WTC11 (cell line): ENCODE measurements at regions not wholly inside any gene's neighbourhood (a gene's known extent, or its start where the extent isn't known, plus 50 kb on each side); places are given as distances from the start of the nearest gene placed in this dataset.

ENCODE experiments used
- ATAC-seq: fragments of 200-7000 bp; cut with Tn5 transposase; 2 replicates; pipeline ENCODE4 v1.10.0; 2021; ENCODE audit warnings: mild to moderate bottlenecking, moderate library complexity
- CTCF ChIA-PET: fragments of 300-600 bp; sonication (Branson Sonifier 250); formaldehyde crosslinking; loops from one replicate; lab custom pipeline; 2021; ENCODE audit warnings: antibody characterized with exemption; lab: Charles Lee
- POLR2A ChIA-PET: fragments of 350-600 bp; sonication (Branson Sonifier 250); formaldehyde crosslinking; loops from one replicate; lab custom pipeline; 2021; ENCODE audit warnings: antibody characterized with exemption; lab: Charles Lee
- DNase-seq: peaks from one replicate; pipeline ENCODE4 v3.0.0; 2021; ENCODE audit warnings: low spot score
- H3K27ac Mint-ChIP-seq: 2 replicates; pipeline ENCODE4 v1.8.0; 2021; ENCODE audit warnings: mixed read lengths
- H3K27me3 Mint-ChIP-seq: 2 replicates; pipeline ENCODE4 v1.8.0; 2021; ENCODE audit warnings: low read depth, mild to moderate bottlenecking, moderate library complexity, mixed read lengths
- H3K36me3 Mint-ChIP-seq: 2 replicates; pipeline ENCODE4 v1.8.0; 2021; ENCODE audit warnings: mixed read lengths
- H3K4me1 Mint-ChIP-seq: 2 replicates; pipeline ENCODE4 v1.8.0; 2022; ENCODE audit warnings: mixed read lengths
- H3K4me3 Mint-ChIP-seq: 2 replicates; pipeline ENCODE4 v1.8.0; 2021; ENCODE audit warnings: mild to moderate bottlenecking, moderate library complexity, mixed read lengths
- H3K9me3 Mint-ChIP-seq: 2 replicates; pipeline ENCODE4 v1.8.0; 2021; ENCODE audit warnings: mixed read lengths
- AFF4 ChIP-seq: sonication (generic); formaldehyde crosslinking; IDR thresholded peaks from 2 replicates; pipeline ENCODE4 v1.8.1; 2023; ENCODE audit warnings: mild to moderate bottlenecking, missing genetic modification reagents, borderline replicate concordance
- ATF1 ChIP-seq: sonication (generic); formaldehyde crosslinking; IDR thresholded peaks from 2 replicates; pipeline ENCODE4 v1.8.1; 2023; ENCODE audit warnings: mild to moderate bottlenecking, moderate library complexity, missing genetic modification reagents
- ATF3 ChIP-seq: sonication (generic); formaldehyde crosslinking; conservative IDR thresholded peaks from 2 replicates; pipeline ENCODE4 v1.8.1; 2022; ENCODE audit warnings: mild to moderate bottlenecking, missing genetic modification reagents
- CDX4 ChIP-seq: fragments of 250-450 bp; sonication (Bioruptor Pico); IDR thresholded peaks from 2 replicates; pipeline ENCODE4 v1.9.0; 2021; ENCODE audit warnings: moderate library complexity, mild to moderate bottlenecking, inconsistent platforms, borderline replicate concordance
- EMX1 ChIP-seq: fragments of 250-450 bp; sonication (Bioruptor Pico); IDR thresholded peaks from 2 replicates; pipeline ENCODE4 v1.8.0; 2021; ENCODE audit warnings: mild to moderate bottlenecking
- ERG ChIP-seq: fragments of 250-450 bp; sonication (Bioruptor Pico); IDR thresholded peaks from 2 replicates; pipeline ENCODE4 v1.8.0; 2021; ENCODE audit warnings: mild to moderate bottlenecking
- ESRRA ChIP-seq: sonication (generic); formaldehyde crosslinking; IDR thresholded peaks from 2 replicates; pipeline ENCODE4 v1.8.1; 2022; ENCODE audit warnings: mild to moderate bottlenecking, missing genetic modification reagents, borderline replicate concordance
- FOXP4 ChIP-seq: sonication (generic); formaldehyde crosslinking; IDR thresholded peaks from 2 replicates; pipeline ENCODE4 v1.8.0; 2022; ENCODE audit warnings: mild to moderate bottlenecking, missing genetic modification reagents
- IRF2 ChIP-seq: sonication (generic); formaldehyde crosslinking; IDR thresholded peaks from 2 replicates; pipeline ENCODE4 v1.8.0; 2022; ENCODE audit warnings: low read depth, missing genetic modification reagents, borderline replicate concordance
- MLX ChIP-seq: sonication (generic); formaldehyde crosslinking; IDR thresholded peaks from 2 replicates; pipeline ENCODE4 v1.8.1; 2023; ENCODE audit warnings: mild to moderate bottlenecking, missing genetic modification reagents, moderate library complexity
- MYBL2 ChIP-seq: sonication (generic); formaldehyde crosslinking; IDR thresholded peaks from 2 replicates; pipeline ENCODE4 v1.8.1; 2023; ENCODE audit warnings: mild to moderate bottlenecking, moderate library complexity, missing genetic modification reagents
- SMAD3 ChIP-seq: sonication (generic); formaldehyde crosslinking; IDR thresholded peaks from 2 replicates; pipeline ENCODE4 v1.8.0; 2022; ENCODE audit warnings: missing genetic modification reagents, mild to moderate bottlenecking, borderline replicate concordance
- SMAD4 ChIP-seq: sonication (generic); formaldehyde crosslinking; IDR thresholded peaks from 2 replicates; pipeline ENCODE4 v1.8.0; 2022; ENCODE audit warnings: mild to moderate bottlenecking, missing genetic modification reagents
- SP1 ChIP-seq: sonication (generic); formaldehyde crosslinking; conservative IDR thresholded peaks from 2 replicates; pipeline ENCODE4 v1.8.1; 2022; ENCODE audit warnings: missing genetic modification reagents
- TEAD1 ChIP-seq: sonication (generic); formaldehyde crosslinking; IDR thresholded peaks from 2 replicates; pipeline ENCODE4 v1.8.0; 2022; ENCODE audit warnings: mild to moderate bottlenecking, missing genetic modification reagents
- ZNF138 ChIP-seq: sonication (generic); formaldehyde crosslinking; conservative IDR thresholded peaks from 2 replicates; pipeline ENCODE4 v1.8.1; 2022; ENCODE audit warnings: mild to moderate bottlenecking, moderate library complexity, missing genetic modification reagents
- ZNF219 ChIP-seq: sonication (generic); formaldehyde crosslinking; IDR thresholded peaks from 2 replicates; pipeline ENCODE4 v1.8.0; 2023; ENCODE audit warnings: missing genetic modification reagents, mild to moderate bottlenecking, borderline replicate concordance
- ZNF423 ChIP-seq: fragments of 250-450 bp; sonication (Bioruptor Pico); IDR thresholded peaks from 2 replicates; pipeline ENCODE4 v2.1.2; 2022; ENCODE audit warnings: mild to moderate bottlenecking, moderate library complexity
- ZNF512 ChIP-seq: sonication (generic); formaldehyde crosslinking; IDR thresholded peaks from 2 replicates; pipeline ENCODE4 v1.8.1; 2022; ENCODE audit warnings: missing genetic modification reagents, borderline replicate concordance
- ZNF671 ChIP-seq: fragments of 250-450 bp; sonication (Bioruptor Pico); IDR thresholded peaks from 2 replicates; pipeline ENCODE4 v1.8.0; 2021; ENCODE audit warnings: mild to moderate bottlenecking

GRCh38 chr2:12341215-12341614 lies 375.5 kb upstream of the TRIB2 start:
- Mint-ChIP-seq H3K36me3 (no peaks in the 10 kb centered on the region; the same call in 1 of the 2 replicates), H3K27ac (no peak overlapping the region), H3K9me3 (peaks cover 29% of the 10 kb centered on the region), H3K4me3 (no peak overlapping the region), H3K27me3 (no peaks in the 10 kb centered on the region), H3K4me1 (peaks cover 8% of the 10 kb centered on the region)
- no peak for DNase-seq
- ChIA-PET CTCF (no interaction called here), POLR2A (no interaction called here)
- TF ChIP-seq ATF1 (CRISPR knock-in tag), result no peak
- TF ChIP-seq EMX1 (CRISPR knock-in tag), result no peak
- TF ChIP-seq ZNF138, result no peak
- TF ChIP-seq IRF2, result no peak
- no peak for TF ChIP-seq ZNF671 (CRISPR knock-in tag)
- TF ChIP-seq SP1 (CRISPR knock-in tag), result no peak
- TF ChIP-seq AFF4 (CRISPR knock-in tag), result no peak
- no peak for TF ChIP-seq MYBL2
- TF ChIP-seq SMAD3 (CRISPR knock-in tag), result no peak
- TF ChIP-seq ERG, result no peak
- no peak for TF ChIP-seq CDX4 (CRISPR knock-in tag)
- no peak for TF ChIP-seq ESRRA (CRISPR knock-in tag)
- no peak for TF ChIP-seq FOXP4 (CRISPR knock-in tag)
- TF ChIP-seq ZNF512 (CRISPR knock-in tag), result no peak
- no peak for TF ChIP-seq MLX (CRISPR knock-in tag)
- TF ChIP-seq SMAD4 (CRISPR knock-in tag), result no peak
- TF ChIP-seq TEAD1 (CRISPR knock-in tag), result no peak
- TF ChIP-seq ZNF219 (CRISPR knock-in tag), result no peak
- no peak for TF ChIP-seq ZNF423 (CRISPR knock-in tag)
- TF ChIP-seq ATF3 (CRISPR knock-in tag), result no peak
- ATAC-seq, result no peak
